ENCODE measurements at regions not wholly inside any gene's neighbourhood (a gene's known extent, or its start where the extent isn't known, plus 50 kb on each side); places are given as distances from the start of the nearest gene placed in this dataset.

DNA sequence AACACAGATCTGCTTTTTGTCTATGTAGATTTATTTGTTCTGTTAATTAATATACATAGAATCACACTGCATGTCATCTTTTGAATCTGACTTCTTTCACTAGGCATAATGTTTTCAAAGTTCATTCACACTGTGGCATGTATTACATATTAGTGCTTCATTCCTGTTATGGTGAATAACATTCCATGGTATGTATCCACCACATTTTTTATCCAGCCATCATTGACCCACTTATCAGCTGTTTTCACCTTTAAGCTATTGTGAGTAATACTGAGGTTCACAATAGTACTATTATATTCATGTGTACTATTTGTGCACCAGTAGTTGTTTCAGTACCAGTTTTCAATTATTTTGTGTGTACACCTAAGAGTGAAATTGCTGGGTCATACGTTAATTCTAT is 230.6 kb upstream of the CNTN3 start:
- no peak for TF ChIP-seq POLR2A (IDR thresholded peaks at IDR 0.05)
- TF ChIP-seq, protein P1, sequence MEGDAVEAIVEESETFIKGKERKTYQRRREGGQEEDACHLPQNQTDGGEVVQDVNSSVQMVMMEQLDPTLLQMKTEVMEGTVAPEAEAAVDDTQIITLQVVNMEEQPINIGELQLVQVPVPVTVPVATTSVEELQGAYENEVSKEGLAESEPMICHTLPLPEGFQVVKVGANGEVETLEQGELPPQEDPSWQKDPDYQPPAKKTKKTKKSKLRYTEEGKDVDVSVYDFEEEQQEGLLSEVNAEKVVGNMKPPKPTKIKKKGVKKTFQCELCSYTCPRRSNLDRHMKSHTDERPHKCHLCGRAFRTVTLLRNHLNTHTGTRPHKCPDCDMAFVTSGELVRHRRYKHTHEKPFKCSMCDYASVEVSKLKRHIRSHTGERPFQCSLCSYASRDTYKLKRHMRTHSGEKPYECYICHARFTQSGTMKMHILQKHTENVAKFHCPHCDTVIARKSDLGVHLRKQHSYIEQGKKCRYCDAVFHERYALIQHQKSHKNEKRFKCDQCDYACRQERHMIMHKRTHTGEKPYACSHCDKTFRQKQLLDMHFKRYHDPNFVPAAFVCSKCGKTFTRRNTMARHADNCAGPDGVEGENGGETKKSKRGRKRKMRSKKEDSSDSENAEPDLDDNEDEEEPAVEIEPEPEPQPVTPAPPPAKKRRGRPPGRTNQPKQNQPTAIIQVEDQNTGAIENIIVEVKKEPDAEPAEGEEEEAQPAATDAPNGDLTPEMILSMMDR (IDR thresholded peaks at IDR 0.05) = no peak
